ENCODE measurements at regions not wholly inside any gene's neighbourhood (a gene's known extent, or its start where the extent isn't known, plus 50 kb on each side); places are given as distances from the start of the nearest gene placed in this dataset.
A peak's percentile ranks its signal among the peaks of the same experiment; 100 is the strongest.

DNA sequence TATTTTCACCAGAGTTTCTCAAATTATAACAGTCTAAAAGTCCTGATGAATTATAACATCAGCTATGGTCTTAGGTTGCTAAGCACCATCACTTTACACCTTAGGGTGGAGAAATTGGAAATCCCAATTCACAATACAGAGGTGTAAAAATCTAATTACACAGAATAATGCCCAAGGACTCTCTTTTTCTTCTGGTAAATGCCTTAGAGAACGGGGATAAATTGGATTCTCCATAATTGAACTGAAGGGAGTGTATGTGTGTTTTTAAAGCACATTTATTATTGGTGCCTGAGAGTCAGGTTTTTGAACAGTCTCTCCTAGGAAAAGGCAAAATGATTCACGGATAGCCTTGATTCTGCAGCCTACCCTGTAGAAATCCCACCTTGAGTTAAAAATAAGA is 66.8 kb downstream of the NIBAN1 start:
- TF ChIP-seq ZC3H10 (CRISPR knock-in tag; IDR thresholded peaks at IDR 0.05) (no peak), ZFP30 (CRISPR knock-in tag; IDR thresholded peaks at IDR 0.05) (no peak), ISL1 (CRISPR knock-in tag; IDR thresholded peaks at IDR 0.05) (no peak), PPARA (CRISPR knock-in tag; IDR thresholded peaks at IDR 0.05; ENCODE audit: borderline replicate concordance) (no peak), CSRNP3 (CRISPR knock-in tag; IDR thresholded peaks at IDR 0.05) (no peak), BACH2 (CRISPR knock-in tag; IDR thresholded peaks at IDR 0.05; ENCODE audit: borderline replicate concordance) (no peak), SNAI2 (CRISPR knock-in tag; IDR thresholded peaks at IDR 0.05) (no peak), TOX (CRISPR knock-in tag; IDR thresholded peaks at IDR 0.05; ENCODE audit: borderline replicate concordance) (no peak), ZNF8 (CRISPR knock-in tag; IDR thresholded peaks at IDR 0.05) (no peak), CSDC2 (CRISPR knock-in tag; IDR thresholded peaks at IDR 0.05) (no peak)
- TF ChIP-seq, protein P1, sequence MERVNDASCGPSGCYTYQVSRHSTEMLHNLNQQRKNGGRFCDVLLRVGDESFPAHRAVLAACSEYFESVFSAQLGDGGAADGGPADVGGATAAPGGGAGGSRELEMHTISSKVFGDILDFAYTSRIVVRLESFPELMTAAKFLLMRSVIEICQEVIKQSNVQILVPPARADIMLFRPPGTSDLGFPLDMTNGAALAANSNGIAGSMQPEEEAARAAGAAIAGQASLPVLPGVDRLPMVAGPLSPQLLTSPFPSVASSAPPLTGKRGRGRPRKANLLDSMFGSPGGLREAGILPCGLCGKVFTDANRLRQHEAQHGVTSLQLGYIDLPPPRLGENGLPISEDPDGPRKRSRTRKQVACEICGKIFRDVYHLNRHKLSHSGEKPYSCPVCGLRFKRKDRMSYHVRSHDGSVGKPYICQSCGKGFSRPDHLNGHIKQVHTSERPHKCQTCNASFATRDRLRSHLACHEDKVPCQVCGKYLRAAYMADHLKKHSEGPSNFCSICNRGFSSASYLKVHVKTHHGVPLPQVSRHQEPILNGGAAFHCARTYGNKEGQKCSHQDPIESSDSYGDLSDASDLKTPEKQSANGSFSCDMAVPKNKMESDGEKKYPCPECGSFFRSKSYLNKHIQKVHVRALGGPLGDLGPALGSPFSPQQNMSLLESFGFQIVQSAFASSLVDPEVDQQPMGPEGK (CRISPR knock-in tag; IDR thresholded peaks at IDR 0.05; ENCODE audit: borderline replicate concordance): no peak
- TF ChIP-seq, protein P2, sequence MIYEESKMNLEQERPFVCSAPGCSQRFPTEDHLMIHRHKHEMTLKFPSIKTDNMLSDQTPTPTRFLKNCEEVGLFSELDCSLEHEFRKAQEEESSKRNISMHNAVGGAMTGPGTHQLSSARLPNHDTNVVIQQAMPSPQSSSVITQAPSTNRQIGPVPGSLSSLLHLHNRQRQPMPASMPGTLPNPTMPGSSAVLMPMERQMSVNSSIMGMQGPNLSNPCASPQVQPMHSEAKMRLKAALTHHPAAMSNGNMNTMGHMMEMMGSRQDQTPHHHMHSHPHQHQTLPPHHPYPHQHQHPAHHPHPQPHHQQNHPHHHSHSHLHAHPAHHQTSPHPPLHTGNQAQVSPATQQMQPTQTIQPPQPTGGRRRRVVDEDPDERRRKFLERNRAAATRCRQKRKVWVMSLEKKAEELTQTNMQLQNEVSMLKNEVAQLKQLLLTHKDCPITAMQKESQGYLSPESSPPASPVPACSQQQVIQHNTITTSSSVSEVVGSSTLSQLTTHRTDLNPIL (CRISPR knock-in tag; IDR thresholded peaks at IDR 0.05; ENCODE audit: low read depth): no peak
- no peak for ATAC-seq

DNA sequence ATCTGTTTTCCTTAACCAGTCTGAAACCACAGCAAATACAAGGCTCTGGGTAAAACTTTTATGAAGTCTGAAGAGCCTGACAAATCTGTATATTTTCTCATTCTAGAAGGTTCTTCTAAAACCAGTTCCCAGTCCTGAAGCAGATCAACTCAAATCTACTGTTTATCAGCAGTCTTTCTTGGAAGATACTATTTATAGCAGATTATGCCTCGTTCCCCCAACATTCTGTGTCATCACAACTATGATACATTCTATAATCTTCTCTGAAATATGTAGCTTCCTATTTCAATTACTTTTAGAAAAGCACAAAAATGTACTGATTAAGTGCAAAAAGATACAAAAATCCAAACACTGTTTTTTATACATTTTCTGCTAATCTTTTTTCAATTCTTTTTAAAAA is 67.5 kb downstream of the NIBAN1 start:
- TF ChIP-seq ZFP3 (CRISPR knock-in tag; IDR thresholded peaks at IDR 0.05) (no peak), TCF4 (CRISPR knock-in tag; IDR thresholded peaks at IDR 0.05; ENCODE audit: borderline replicate concordance) (no peak), OSR1 (CRISPR knock-in tag; IDR thresholded peaks at IDR 0.05) (no peak), TSHZ2 (CRISPR knock-in tag; IDR thresholded peaks at IDR 0.05) (no peak), RARB (CRISPR knock-in tag; IDR thresholded peaks at IDR 0.05) (no peak), TOX (CRISPR knock-in tag; IDR thresholded peaks at IDR 0.05; ENCODE audit: borderline replicate concordance) (no peak), CSDC2 (CRISPR knock-in tag; IDR thresholded peaks at IDR 0.05) (no peak), ISL1 (CRISPR knock-in tag; IDR thresholded peaks at IDR 0.05) (no peak), ARNTL (CRISPR knock-in tag; IDR thresholded peaks at IDR 0.05; ENCODE audit: borderline replicate concordance, low read depth) (no peak), ZNF8 (CRISPR knock-in tag; IDR thresholded peaks at IDR 0.05) (no peak), ZFP30 (CRISPR knock-in tag; IDR thresholded peaks at IDR 0.05) (no peak), ZNF565 (CRISPR knock-in tag; conservative IDR thresholded peaks at IDR 0.05; ENCODE audit: low read depth) (no peak), SNAI2 (CRISPR knock-in tag; IDR thresholded peaks at IDR 0.05) (no peak), ZC3H10 (CRISPR knock-in tag; IDR thresholded peaks at IDR 0.05) (no peak), GLIS3 (CRISPR knock-in tag; IDR thresholded peaks at IDR 0.05) (no peak)
- TF ChIP-seq, protein P3, sequence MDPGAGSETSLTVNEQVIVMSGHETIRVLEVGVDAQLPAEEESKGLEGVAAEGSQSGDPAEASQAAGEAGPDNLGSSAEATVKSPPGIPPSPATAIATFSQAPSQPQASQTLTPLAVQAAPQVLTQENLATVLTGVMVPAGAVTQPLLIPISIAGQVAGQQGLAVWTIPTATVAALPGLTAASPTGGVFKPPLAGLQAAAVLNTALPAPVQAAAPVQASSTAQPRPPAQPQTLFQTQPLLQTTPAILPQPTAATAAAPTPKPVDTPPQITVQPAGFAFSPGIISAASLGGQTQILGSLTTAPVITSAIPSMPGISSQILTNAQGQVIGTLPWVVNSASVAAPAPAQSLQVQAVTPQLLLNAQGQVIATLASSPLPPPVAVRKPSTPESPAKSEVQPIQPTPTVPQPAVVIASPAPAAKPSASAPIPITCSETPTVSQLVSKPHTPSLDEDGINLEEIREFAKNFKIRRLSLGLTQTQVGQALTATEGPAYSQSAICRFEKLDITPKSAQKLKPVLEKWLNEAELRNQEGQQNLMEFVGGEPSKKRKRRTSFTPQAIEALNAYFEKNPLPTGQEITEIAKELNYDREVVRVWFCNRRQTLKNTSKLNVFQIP (CRISPR knock-in tag; IDR thresholded peaks at IDR 0.05; ENCODE audit: borderline replicate concordance, low read depth): no peak
- TF ChIP-seq, protein P2 (CRISPR knock-in tag; IDR thresholded peaks at IDR 0.05; ENCODE audit: low read depth): no peak
- TF ChIP-seq, protein P1 (CRISPR knock-in tag; IDR thresholded peaks at IDR 0.05; ENCODE audit: borderline replicate concordance): no peak
- peak; percentile 51; the same call in 2 of the 3 replicates for ATAC-seq

All from SK-N-SH treated with all-trans-retinoic acid at 6 μM for 48 hours (cell line).